Activated naive CD8-positive, alpha-beta T cell treated with anti-CD3 and anti-CD28 coated beads for 36 hours (primary cell): ENCODE measurements at regions not wholly inside any gene's neighbourhood (a gene's known extent, or its start where the extent isn't known, plus 50 kb on each side); places are given as distances from the start of the nearest gene placed in this dataset.

Source experiments
- DNase-seq: peaks from one replicate; pipeline ENCODE4 v3.0.0; 2021
- H3K27ac Mint-ChIP-seq: one replicate; pipeline ENCODE4 v1.8.0; 2022; ENCODE audit warnings: mild to moderate bottlenecking, moderate library complexity, mixed read lengths
- H3K27me3 Mint-ChIP-seq: one replicate; pipeline ENCODE4 v1.8.0; 2022; ENCODE audit warnings: mild to moderate bottlenecking, mixed read lengths
- H3K36me3 Mint-ChIP-seq: one replicate; pipeline ENCODE4 v1.8.0; 2021; ENCODE audit warnings: mild to moderate bottlenecking, mixed read lengths
- H3K4me1 Mint-ChIP-seq: one replicate; pipeline ENCODE4 v1.8.0; 2021; ENCODE audit warnings: mixed read lengths
- H3K4me3 Mint-ChIP-seq: one replicate; pipeline ENCODE4 v1.8.0; 2022; ENCODE audit warnings: mild to moderate bottlenecking, moderate library complexity, mixed read lengths
- H3K9me3 Mint-ChIP-seq: one replicate; pipeline ENCODE4 v1.8.0; 2022; ENCODE audit warnings: mixed read lengths

- no peaks in the 10 kb centered on the region for H3K27me3 Mint-ChIP-seq
- H3K4me1 Mint-ChIP-seq: peaks cover 9% of the 10 kb centered on the region
- DNase-seq: no peak
- H3K4me3 Mint-ChIP-seq: no peak overlapping the region
- no peak overlapping the region for H3K27ac Mint-ChIP-seq
- H3K36me3 Mint-ChIP-seq: no peaks in the 10 kb centered on the region
- no peaks in the 10 kb centered on the region for H3K9me3 Mint-ChIP-seq
Observed at GRCh38 chr2:37827911-37828511, 97.1 kb upstream of the RMDN2 start.

DNA sequence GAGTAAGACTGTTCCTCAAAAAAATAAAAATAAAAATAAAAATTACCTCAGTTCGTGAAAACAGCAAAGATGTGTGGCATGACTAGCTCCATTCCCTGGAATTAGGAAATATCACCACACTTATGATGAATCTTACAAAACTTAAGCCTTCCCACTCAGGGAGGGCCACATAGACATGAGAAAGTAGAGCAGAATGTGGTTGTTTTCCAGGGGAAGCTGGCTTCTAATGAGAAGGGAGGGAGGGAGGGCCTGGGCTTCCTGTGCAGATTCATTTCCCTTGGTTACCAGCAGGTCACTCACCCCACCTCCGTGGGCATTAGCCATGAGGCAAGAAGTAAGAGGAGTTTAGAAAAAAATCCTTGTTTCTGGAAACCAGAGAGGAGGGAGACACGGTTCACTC, 95.9 kb upstream of the RMDN2 start:
- Mint-ChIP-seq H3K27ac (no peak overlapping the region), H3K36me3 (no peaks in the 10 kb centered on the region), H3K4me1 (peaks cover 16% of the 10 kb centered on the region), H3K4me3 (no peak overlapping the region), H3K27me3 (no peaks in the 10 kb centered on the region), H3K9me3 (no peaks in the 10 kb centered on the region)
- no peak for DNase-seq

- H3K27me3 Mint-ChIP-seq: peaks cover 2% of the 10 kb centered on the region
- H3K4me3 Mint-ChIP-seq: no peak overlapping the region
- H3K9me3 Mint-ChIP-seq: no peaks in the 10 kb centered on the region
- H3K36me3 Mint-ChIP-seq: no peaks in the 10 kb centered on the region
- peaks cover 16% of the 10 kb centered on the region for H3K4me1 Mint-ChIP-seq
- no peak overlapping the region for H3K27ac Mint-ChIP-seq
- DNase-seq: no peak
Observed at GRCh38 chr2:37829616-37830395, 95.3 kb upstream of the RMDN2 start.

DNA sequence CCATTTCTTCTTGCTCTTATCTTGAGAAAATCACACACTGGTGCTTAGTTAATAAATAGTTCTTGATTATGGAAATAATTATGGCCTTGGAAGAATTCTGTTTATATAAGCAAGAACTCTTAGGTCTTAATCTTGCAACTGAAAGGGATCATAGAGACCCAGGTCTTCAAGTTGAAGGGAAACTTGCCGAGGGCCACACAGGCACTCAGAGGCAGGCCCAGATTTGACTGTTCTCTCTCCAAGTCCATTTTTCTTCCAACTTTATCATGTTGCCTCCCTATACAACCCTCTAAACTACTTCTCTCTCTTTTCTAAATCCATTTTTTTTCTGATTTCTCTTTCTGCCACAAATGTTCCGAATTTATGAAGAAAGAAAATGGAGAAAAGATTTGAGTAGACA, 94.5 kb upstream of the RMDN2 start:
- Mint-ChIP-seq H3K36me3 (no peaks in the 10 kb centered on the region), H3K4me1 (peaks cover 16% of the 10 kb centered on the region), H3K4me3 (no peak overlapping the region), H3K9me3 (no peaks in the 10 kb centered on the region), H3K27me3 (peaks cover 3% of the 10 kb centered on the region), H3K27ac (no peak overlapping the region)
- no peak for DNase-seq

GRCh38 chr2:37831081-37831780, 93.9 kb upstream of the RMDN2 start:
- Mint-ChIP-seq H3K4me1 (peaks cover 16% of the 10 kb centered on the region), H3K36me3 (no peaks in the 10 kb centered on the region), H3K4me3 (no peak overlapping the region), H3K27ac (no peak overlapping the region), H3K27me3 (peaks cover 3% of the 10 kb centered on the region), H3K9me3 (no peaks in the 10 kb centered on the region)
- no peak for DNase-seq

DNA sequence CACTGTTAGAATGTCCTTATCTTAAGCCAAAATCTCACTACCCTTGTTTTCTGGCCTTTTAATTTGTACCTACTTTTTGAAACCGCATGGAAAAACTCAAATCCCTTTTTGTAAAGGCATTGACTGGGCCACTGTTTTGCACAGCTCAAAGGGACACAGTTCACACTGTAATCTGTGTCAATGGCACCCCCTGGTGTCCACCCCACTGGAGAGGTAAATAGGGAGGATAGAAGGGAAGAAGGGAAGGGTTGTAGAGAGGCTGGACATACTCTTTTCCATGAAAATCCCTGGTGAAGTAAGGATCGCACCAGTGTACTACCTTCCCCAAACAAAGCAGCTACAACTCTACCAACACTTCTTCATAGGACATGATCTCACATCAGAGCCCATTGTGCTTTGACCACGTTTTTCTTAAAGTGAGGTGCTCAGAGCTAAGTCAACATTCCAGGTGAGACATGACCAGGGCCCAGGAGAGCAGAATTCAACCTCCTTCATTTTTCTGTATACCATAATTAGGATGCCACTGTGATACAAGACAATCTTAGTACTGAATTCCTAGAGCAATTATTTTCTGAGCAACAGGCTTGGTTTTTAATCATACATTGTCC, 92.4 kb upstream of the RMDN2 start:
- Mint-ChIP-seq H3K4me3 (no peak overlapping the region), H3K36me3 (no peaks in the 10 kb centered on the region), H3K9me3 (no peaks in the 10 kb centered on the region), H3K27ac (no peak overlapping the region), H3K4me1 (peaks cover 21% of the 10 kb centered on the region), H3K27me3 (peaks cover 3% of the 10 kb centered on the region)
- peak; percentile 63 for DNase-seq

DNA sequence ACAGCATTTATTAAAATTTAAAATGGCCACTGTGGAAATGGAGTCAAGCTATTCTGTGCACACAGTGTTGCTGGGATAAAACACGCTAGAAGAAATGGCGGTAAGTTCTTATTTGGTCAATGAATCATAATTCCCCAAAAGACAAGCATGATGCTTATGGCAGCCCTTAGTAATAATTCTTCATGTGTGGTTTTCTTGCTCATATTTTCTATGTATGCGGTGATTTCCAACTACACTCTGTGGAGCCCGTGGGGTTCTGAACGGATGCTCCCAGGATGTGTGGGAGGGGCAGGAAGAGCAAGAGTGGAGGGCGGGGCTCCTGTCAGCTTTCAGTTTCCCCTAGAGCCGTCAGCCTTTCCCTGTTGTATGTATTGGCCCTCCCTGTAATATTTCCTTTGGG, 91.7 kb upstream of the RMDN2 start:
- DNase-seq: no peak
- no peaks in the 10 kb centered on the region for H3K36me3 Mint-ChIP-seq
- H3K27ac Mint-ChIP-seq: no peak overlapping the region
- peaks cover 3% of the 10 kb centered on the region for H3K27me3 Mint-ChIP-seq
- peaks cover 21% of the 10 kb centered on the region for H3K4me1 Mint-ChIP-seq
- no peak overlapping the region for H3K4me3 Mint-ChIP-seq
- H3K9me3 Mint-ChIP-seq: no peaks in the 10 kb centered on the region

DNA sequence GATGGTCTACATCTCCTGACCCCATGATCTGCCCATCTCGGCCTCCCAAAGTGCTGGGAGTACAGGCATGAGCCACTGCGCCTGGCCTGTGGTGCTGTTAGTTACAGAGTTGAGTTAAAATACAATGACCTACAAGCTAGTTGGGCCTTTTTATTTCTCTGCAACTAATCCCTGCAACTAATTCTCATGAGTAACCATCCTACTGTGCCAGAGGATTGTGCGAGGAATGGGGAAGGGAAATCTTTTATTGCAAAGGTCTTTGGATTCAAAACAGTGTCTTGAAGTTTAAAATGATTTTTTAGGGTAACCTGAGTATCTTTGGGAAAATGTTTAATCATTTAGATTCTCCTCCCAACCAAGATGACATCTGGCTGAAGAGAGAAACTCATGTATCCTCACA, 88.8 kb upstream of the RMDN2 start:
- peaks cover 19% of the 10 kb centered on the region for H3K4me1 Mint-ChIP-seq
- H3K27ac Mint-ChIP-seq: no peak overlapping the region
- no peaks in the 10 kb centered on the region for H3K9me3 Mint-ChIP-seq
- H3K36me3 Mint-ChIP-seq: no peaks in the 10 kb centered on the region
- peaks cover 3% of the 10 kb centered on the region for H3K27me3 Mint-ChIP-seq
- no peak overlapping the region for H3K4me3 Mint-ChIP-seq
- DNase-seq: no peak

- H3K27me3 Mint-ChIP-seq: peaks cover 7% of the 10 kb centered on the region
- peaks cover 19% of the 10 kb centered on the region for H3K4me1 Mint-ChIP-seq
- no peak overlapping the region for H3K27ac Mint-ChIP-seq
- DNase-seq: no peak
- no peaks in the 10 kb centered on the region for H3K9me3 Mint-ChIP-seq
- H3K36me3 Mint-ChIP-seq: no peaks in the 10 kb centered on the region
- H3K4me3 Mint-ChIP-seq: no peak overlapping the region
Observed at GRCh38 chr2:37836711-37837110, 88.4 kb upstream of the RMDN2 start.

DNA sequence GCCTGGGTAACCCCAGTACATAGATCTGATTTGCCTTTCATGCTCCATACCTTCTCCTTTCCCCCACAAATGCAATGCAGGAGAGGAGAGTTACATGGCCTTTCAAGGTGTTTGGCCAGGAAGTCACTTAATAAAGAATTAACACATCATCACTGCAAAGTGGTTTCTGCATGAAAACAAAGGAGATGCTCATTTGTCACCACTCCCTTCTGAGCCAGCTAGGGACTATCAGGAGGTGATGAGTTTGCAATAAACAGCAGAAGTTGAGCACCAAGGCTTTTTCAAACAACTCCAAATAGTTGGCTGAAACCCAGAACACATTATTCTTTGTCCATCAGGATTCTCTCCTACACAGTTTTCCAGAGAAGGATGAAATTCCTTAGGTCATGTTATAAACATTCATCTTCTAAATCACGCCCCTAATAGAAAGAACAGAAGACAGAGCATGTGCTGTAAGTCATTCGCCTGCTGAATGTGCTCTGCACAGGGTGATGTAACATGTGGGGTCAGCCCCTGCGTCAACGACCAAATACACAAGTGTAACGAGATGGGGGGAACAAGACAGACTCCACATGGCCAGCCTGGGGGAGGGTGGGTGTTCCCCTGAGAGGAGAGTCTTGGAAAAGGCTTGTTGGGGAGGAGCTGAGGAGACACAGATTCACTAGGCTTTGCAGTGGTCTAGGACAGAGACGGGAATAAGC, 87.3 kb upstream of the RMDN2 start:
- H3K9me3 Mint-ChIP-seq: no peaks in the 10 kb centered on the region
- peaks cover 14% of the 10 kb centered on the region for H3K4me1 Mint-ChIP-seq
- no peak overlapping the region for H3K27ac Mint-ChIP-seq
- no peak for DNase-seq
- no peaks in the 10 kb centered on the region for H3K36me3 Mint-ChIP-seq
- no peak overlapping the region for H3K4me3 Mint-ChIP-seq
- H3K27me3 Mint-ChIP-seq: peaks cover 14% of the 10 kb centered on the region

DNA sequence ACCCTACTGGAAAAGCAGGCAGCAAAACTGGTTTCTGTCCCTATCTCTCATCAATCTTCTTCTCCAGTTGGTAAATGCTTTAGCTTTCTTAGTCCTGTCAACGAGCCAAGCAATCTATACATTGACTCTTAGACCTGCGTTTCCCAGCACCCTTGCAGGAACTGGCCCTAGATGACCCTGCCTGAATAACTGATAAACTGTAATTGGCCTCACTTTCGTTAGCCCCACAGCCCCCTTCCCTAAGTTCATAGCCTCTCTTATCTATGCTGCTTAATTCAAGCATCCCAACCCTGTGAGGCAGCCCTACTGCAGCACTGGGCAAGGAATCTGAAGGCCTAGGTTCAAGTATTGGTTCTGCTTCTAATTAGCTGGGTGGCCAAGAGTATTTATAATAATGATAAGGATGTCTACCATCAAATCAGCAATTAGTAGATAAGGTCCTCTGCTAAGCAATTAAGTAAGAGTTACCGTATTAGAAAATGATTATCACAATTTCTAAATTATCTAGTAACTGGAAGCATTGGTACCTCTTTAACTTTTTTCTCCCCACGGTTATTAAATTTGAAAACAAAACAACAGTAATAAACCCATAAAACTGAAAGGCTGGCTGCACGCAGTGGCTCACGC, 86.4 kb upstream of the RMDN2 start:
- H3K27ac Mint-ChIP-seq: no peak overlapping the region

GRCh38 chr2:37839991-37840390, 85.1 kb upstream of the RMDN2 start:
- no peaks in the 10 kb centered on the region for H3K9me3 Mint-ChIP-seq
- H3K4me1 Mint-ChIP-seq: peaks cover 5% of the 10 kb centered on the region

More for the DNA sequence above, 86.4 kb upstream of the RMDN2 start:
- H3K27me3 Mint-ChIP-seq: peaks cover 20% of the 10 kb centered on the region
- H3K36me3 Mint-ChIP-seq: no peaks in the 10 kb centered on the region
- DNase-seq: no peak
- peaks cover 7% of the 10 kb centered on the region for H3K4me1 Mint-ChIP-seq
- no peaks in the 10 kb centered on the region for H3K9me3 Mint-ChIP-seq
- no peak overlapping the region for H3K4me3 Mint-ChIP-seq

DNA sequence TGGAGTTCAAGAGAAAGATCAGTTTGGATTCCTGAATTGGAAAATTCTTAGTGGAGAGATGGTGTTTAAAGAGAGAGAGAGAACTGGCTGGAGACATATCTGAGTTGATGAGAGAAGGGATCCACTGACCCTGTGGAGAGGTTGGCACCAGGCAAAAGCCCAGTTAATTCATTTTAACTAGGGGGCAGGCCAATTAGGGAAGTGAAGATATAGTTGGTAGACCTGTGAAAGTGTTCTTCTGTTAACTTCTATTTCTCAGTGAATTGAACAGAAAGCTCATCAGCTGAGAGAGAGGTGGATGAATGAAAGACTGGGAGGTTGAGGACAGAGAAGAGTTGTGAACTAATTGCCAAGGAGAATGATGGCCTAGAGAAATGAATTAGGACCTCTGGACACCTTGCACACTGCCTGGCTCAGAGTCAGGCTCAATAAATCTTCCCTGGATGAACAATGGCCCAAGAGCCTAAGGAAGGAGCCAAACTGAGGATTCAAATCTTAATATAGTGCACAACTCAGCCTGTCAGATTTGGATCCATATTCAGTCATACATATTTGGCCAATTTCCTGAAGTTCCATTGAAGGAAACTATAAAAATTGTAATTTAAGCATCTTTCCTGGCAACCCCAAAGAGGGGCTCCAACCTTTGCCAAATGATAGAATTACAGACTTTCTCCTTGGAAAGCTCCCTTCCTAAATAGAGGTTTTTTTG, 82.2 kb upstream of the RMDN2 start:
- Mint-ChIP-seq H3K36me3 (no peaks in the 10 kb centered on the region), H3K27me3 (peaks cover 26% of the 10 kb centered on the region), H3K4me3 (no peak overlapping the region), H3K9me3 (no peaks in the 10 kb centered on the region), H3K27ac (no peak overlapping the region), H3K4me1 (no peaks in the 10 kb centered on the region)
- DNase-seq: no peak

More at GRCh38 chr2:37839991-37840390, 85.1 kb upstream of the RMDN2 start:
- peaks cover 24% of the 10 kb centered on the region for H3K27me3 Mint-ChIP-seq
- H3K4me3 Mint-ChIP-seq: no peak overlapping the region
- DNase-seq: no peak
- H3K27ac Mint-ChIP-seq: no peak overlapping the region
- no peaks in the 10 kb centered on the region for H3K36me3 Mint-ChIP-seq

DNA sequence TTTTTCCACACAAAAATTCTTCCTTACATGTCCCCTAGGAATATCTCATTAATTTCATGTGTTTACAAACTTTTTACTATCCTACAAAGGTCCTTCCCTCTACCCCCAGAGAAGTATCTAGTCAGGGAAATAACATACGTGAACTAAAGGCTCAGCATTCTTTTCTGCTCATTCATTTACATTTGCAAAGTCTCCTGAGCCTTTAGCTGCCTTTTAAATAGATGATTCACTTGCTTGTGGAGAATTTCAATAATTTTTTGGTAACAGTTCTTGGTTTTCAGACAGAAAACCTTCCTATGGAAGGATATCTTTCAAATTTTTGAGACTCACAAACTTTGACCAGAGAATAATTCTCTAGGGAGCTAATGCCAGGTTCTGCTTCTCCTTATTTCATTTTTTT, 81.5 kb upstream of the RMDN2 start:
- no peak overlapping the region for H3K4me3 Mint-ChIP-seq
- H3K4me1 Mint-ChIP-seq: no peaks in the 10 kb centered on the region
- H3K9me3 Mint-ChIP-seq: no peaks in the 10 kb centered on the region
- no peak for DNase-seq
- peaks cover 26% of the 10 kb centered on the region for H3K27me3 Mint-ChIP-seq
- H3K27ac Mint-ChIP-seq: no peak overlapping the region
- H3K36me3 Mint-ChIP-seq: no peaks in the 10 kb centered on the region
